Neural progenitor cell (in vitro differentiated cells): ENCODE measurements at regions not wholly inside any gene's neighbourhood (a gene's known extent, or its start where the extent isn't known, plus 50 kb on each side); places are given as distances from the start of the nearest gene placed in this dataset.

Experiments
- DNase-seq: peaks from one replicate; pipeline ENCODE4 v3.0.0-alpha.2; 2016; ENCODE audit warnings: low spot score
- H2AFZ ChIP-seq: fragments of 200-600 bp; sonication (generic); replicated peaks from 2 replicates; pipeline ENCODE4 v1.6.1; 2016; ENCODE audit warnings: antibody characterized with exemption
- H3F3A ChIP-seq: fragments of 200-600 bp; sonication (generic); 2 replicates; pipeline ENCODE4 v1.6.1; 2016; ENCODE audit warnings: antibody characterized with exemption, low read depth
- H3K27ac ChIP-seq: fragments of 200-600 bp; sonication (generic); 2 replicates; pipeline ENCODE4 v1.5.1; 2016; ENCODE audit warnings: mild to moderate bottlenecking
- H3K27me3 ChIP-seq: fragments of 200-600 bp; sonication (generic); 2 replicates; pipeline ENCODE4 v1.6.1; 2016; ENCODE audit warnings: mild to moderate bottlenecking, moderate library complexity
- H3K36me3 ChIP-seq: fragments of 200-600 bp; sonication (generic); 2 replicates; pipeline ENCODE4 v1.5.1; 2016
- H3K4me1 ChIP-seq: fragments of 200-600 bp; sonication (generic); 2 replicates; pipeline ENCODE4 v1.6.1; 2016; ENCODE audit warnings: mixed run types
- H3K4me2 ChIP-seq: fragments of 200-600 bp; sonication (generic); 2 replicates; pipeline ENCODE4 v1.6.1; 2016
- H3K4me3 ChIP-seq: fragments of 200-600 bp; sonication (generic); 2 replicates; pipeline ENCODE4 v1.5.1; 2016
- H3K79me2 ChIP-seq: fragments of 200-600 bp; sonication (generic); 2 replicates; pipeline ENCODE4 v1.6.1; 2016; ENCODE audit warnings: low read depth
- H3K9ac ChIP-seq: fragments of 200-600 bp; sonication (generic); 2 replicates; pipeline ENCODE4 v1.6.1; 2016
- H3K9me3 ChIP-seq: fragments of 200-600 bp; sonication (generic); 2 replicates; pipeline ENCODE4 v1.5.1; 2016; ENCODE audit warnings: low read depth
- H4K20me1 ChIP-seq: fragments of 200-600 bp; sonication (generic); 2 replicates; pipeline ENCODE4 v1.6.1; 2016; ENCODE audit warnings: low read depth
- H3K27ac Mint-ChIP-seq: 3 replicates; pipeline ENCODE4 v1.8.0; 2021; ENCODE audit warnings: mixed read lengths
- H3K27me3 Mint-ChIP-seq: 2 replicates; pipeline ENCODE4 v1.8.0; 2022; ENCODE audit warnings: low read depth, mild to moderate bottlenecking, inconsistent platforms, moderate library complexity, mixed read lengths; ENCODE audit not compliant: insufficient read depth
- H3K36me3 Mint-ChIP-seq: 3 replicates; pipeline ENCODE4 v1.8.0; 2021; ENCODE audit warnings: mixed read lengths
- H3K4me1 Mint-ChIP-seq: 3 replicates; pipeline ENCODE4 v1.8.0; 2021; ENCODE audit warnings: mixed read lengths
- H3K4me3 Mint-ChIP-seq: 3 replicates; pipeline ENCODE4 v1.8.0; 2021; ENCODE audit warnings: mild to moderate bottlenecking, moderate library complexity, mixed read lengths
- H3K9me3 Mint-ChIP-seq: 3 replicates; pipeline ENCODE4 v1.8.0; 2020; ENCODE audit warnings: mixed read lengths
- EZH2 ChIP-seq: fragments of 200-600 bp; sonication (generic); IDR thresholded peaks from 2 replicates; pipeline ENCODE4 v1.6.1; 2017; ENCODE audit warnings: antibody characterized with exemption, mild to moderate bottlenecking, moderate library complexity
- EZH2phosphoT487 ChIP-seq: fragments of 200-600 bp; sonication (generic); IDR thresholded peaks from 2 replicates; pipeline ENCODE4 v1.6.1; 2017; ENCODE audit warnings: antibody characterized with exemption
- TF ChIP-seq, protein P1 (sequence below): fragments of 200-600 bp; sonication (generic); IDR thresholded peaks from 2 replicates; pipeline ENCODE4 v1.5.1; 2017; ENCODE audit warnings: antibody characterized with exemption, mild to moderate bottlenecking

DNA sequence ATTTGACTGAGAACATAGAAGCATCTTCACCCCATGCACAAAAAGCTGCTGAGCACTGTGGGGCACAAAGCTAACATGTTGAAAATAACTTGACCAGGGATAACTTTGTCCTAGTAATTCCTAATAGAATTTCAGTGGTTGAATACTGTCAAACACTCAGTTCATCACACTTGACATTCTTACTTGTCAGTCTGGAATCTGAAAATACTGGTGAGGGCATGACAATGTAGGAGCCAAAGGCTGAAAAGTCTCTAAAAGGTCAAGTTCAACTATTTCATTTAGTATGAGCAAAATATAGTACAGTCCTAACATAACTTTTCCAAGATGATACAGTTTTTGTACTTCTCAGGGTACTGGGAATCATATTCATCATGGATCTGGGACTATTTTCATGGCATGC lies 504.4 kb upstream of the LMO3 start:
- Histone ChIP-seq H3K79me2 (no peaks in the 10 kb centered on the region), H3K27ac (no peak overlapping the region), H3K9me3 (no peaks in the 10 kb centered on the region), H4K20me1 (no peaks in the 10 kb centered on the region), H3K4me2 (no peak overlapping the region), H3K27me3 (no peaks in the 10 kb centered on the region), H2AFZ (no peak overlapping the region), H3K36me3 (no peaks in the 10 kb centered on the region), H3K9ac (no peak overlapping the region), H3K4me1 (no peaks in the 10 kb centered on the region), H3F3A (no peaks in the 10 kb centered on the region), H3K4me3 (no peak overlapping the region)
- DNase-seq: no peak
- Mint-ChIP-seq H3K27ac (no peak overlapping the region), H3K36me3 (no peaks in the 10 kb centered on the region), H3K27me3 (no peaks in the 10 kb centered on the region), H3K9me3 (no peaks in the 10 kb centered on the region), H3K4me3 (no peak overlapping the region), H3K4me1 (no peaks in the 10 kb centered on the region)
- TF ChIP-seq, protein P1, sequence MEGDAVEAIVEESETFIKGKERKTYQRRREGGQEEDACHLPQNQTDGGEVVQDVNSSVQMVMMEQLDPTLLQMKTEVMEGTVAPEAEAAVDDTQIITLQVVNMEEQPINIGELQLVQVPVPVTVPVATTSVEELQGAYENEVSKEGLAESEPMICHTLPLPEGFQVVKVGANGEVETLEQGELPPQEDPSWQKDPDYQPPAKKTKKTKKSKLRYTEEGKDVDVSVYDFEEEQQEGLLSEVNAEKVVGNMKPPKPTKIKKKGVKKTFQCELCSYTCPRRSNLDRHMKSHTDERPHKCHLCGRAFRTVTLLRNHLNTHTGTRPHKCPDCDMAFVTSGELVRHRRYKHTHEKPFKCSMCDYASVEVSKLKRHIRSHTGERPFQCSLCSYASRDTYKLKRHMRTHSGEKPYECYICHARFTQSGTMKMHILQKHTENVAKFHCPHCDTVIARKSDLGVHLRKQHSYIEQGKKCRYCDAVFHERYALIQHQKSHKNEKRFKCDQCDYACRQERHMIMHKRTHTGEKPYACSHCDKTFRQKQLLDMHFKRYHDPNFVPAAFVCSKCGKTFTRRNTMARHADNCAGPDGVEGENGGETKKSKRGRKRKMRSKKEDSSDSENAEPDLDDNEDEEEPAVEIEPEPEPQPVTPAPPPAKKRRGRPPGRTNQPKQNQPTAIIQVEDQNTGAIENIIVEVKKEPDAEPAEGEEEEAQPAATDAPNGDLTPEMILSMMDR: no peak
- TF ChIP-seq EZH2phosphoT487: no peak
- no peak for TF ChIP-seq EZH2

DNA sequence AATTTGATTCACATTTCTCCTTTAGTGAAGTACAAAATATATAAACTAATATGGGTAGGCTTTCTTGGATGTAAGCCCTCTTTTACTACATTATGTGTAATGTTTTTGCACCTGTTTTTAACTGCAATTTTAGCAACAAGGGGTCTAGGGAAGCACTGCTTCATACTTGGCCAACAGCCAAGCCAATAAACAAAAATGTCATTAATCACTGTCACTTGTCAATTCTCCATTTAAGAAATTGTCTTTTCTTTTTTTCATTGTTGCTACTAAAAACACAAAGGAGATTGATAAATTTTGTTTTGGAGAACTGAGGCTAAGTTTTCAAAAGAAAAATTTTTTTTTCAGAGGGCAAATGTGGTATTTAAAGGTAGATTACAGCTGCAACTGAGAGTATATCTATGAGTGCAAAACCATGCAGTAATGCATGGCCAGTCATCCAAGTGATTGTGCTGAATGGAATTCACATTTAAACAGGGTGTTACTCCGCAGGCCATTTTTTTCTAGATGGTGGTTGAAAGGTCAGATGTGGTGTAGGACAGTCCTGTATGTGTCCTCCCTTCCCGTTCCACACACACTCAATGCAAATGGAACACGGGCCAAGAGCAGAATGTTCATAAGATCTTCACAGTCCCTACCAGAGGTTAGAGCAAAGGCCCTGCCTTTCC lies 503.0 kb upstream of the LMO3 start:
- no peaks in the 10 kb centered on the region for H3K9me3 ChIP-seq
- no peak overlapping the region for H3K27ac ChIP-seq
- Mint-ChIP-seq H3K9me3 (no peaks in the 10 kb centered on the region), H3K4me1 (no peaks in the 10 kb centered on the region), H3K4me3 (no peak overlapping the region), H3K27ac (no peak overlapping the region), H3K27me3 (no peaks in the 10 kb centered on the region), H3K36me3 (no peaks in the 10 kb centered on the region)
- no peaks in the 10 kb centered on the region for H3F3A ChIP-seq
- H3K4me3 ChIP-seq: no peak overlapping the region
- no peak overlapping the region for H2AFZ ChIP-seq
- no peak overlapping the region for H3K4me2 ChIP-seq
- H3K36me3 ChIP-seq: no peaks in the 10 kb centered on the region
- no peaks in the 10 kb centered on the region for H3K4me1 ChIP-seq
- H3K27me3 ChIP-seq: no peaks in the 10 kb centered on the region
- no peak overlapping the region for H3K9ac ChIP-seq
- TF ChIP-seq EZH2phosphoT487 (no peak), EZH2 (no peak)
- TF ChIP-seq, protein P1: no peak
- no peaks in the 10 kb centered on the region for H3K79me2 ChIP-seq
- DNase-seq: no peak
- H4K20me1 ChIP-seq: no peaks in the 10 kb centered on the region

DNA sequence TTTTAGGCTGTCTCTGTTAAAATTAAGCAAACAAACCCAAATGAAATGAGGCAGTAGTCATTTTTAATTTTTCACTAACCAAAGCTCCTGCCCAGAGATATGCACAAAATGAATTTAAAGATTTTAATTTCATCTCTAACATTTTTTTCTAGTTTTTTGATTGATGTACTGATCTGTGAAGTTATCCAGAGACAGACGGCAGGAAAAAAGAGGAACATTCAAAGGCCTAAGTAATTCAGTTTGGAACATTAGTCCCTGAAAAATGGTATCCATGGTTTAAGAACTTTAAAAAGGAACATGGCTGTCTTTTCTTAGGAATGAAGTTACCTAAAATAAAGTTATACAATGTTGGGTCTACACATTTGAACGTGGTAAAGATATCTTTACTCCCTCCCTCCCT lies 498.8 kb upstream of the LMO3 start:
- no peak for TF ChIP-seq EZH2
- H3K27me3 Mint-ChIP-seq: no peaks in the 10 kb centered on the region
- H3K4me1 Mint-ChIP-seq: no peaks in the 10 kb centered on the region
- no peak overlapping the region for H3K4me3 Mint-ChIP-seq
- no peaks in the 10 kb centered on the region for H3K36me3 Mint-ChIP-seq
- no peaks in the 10 kb centered on the region for H3K36me3 ChIP-seq
- H3K9me3 Mint-ChIP-seq: peaks cover 4% of the 10 kb centered on the region
- no peaks in the 10 kb centered on the region for H3K4me1 ChIP-seq
- no peak overlapping the region for H3K4me3 ChIP-seq
- no peaks in the 10 kb centered on the region for H4K20me1 ChIP-seq
- no peak overlapping the region for H3K27ac ChIP-seq
- no peaks in the 10 kb centered on the region for H3K9me3 ChIP-seq
- H3K9ac ChIP-seq: no peak overlapping the region
- H3K4me2 ChIP-seq: no peak overlapping the region
- H3K27me3 ChIP-seq: no peaks in the 10 kb centered on the region
- H3F3A ChIP-seq: no peaks in the 10 kb centered on the region
- DNase-seq: no peak
- peak overlapping the region; percentile 42 for H2AFZ ChIP-seq
- no peak overlapping the region for H3K27ac Mint-ChIP-seq
- no peaks in the 10 kb centered on the region for H3K79me2 ChIP-seq

DNA sequence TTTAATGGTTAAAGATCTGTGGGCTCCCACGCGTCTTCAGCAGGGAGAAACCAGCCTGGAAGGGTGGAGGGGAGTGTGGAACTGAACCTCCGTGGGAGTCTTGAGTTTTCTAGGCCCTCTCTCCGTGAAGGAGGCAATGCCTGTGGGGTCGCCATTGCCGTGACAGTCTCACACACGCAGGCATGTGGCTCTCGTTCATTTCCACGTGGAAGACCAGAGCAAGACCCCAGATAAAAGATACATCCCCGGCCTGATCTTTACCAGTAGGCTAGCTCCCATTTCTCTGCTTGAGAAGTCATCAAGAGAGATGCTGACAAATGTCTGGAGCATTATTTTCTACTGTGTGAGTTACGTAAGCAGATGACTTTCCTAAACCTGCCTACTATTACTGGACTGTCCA lies 491.7 kb upstream of the LMO3 start:
- H3K36me3 Mint-ChIP-seq: no peaks in the 10 kb centered on the region

More for the DNA sequence above, 491.7 kb upstream of the LMO3 start:
- TF ChIP-seq, protein P1: no peak
- TF ChIP-seq EZH2phosphoT487 (no peak), EZH2 (no peak)
- no peak overlapping the region for H3K4me2 ChIP-seq
- no peak overlapping the region for H3K27ac Mint-ChIP-seq
- H3K79me2 ChIP-seq: no peaks in the 10 kb centered on the region
- H2AFZ ChIP-seq: no peak overlapping the region
- no peak overlapping the region for H3K4me3 ChIP-seq
- H3K27ac ChIP-seq: no peak overlapping the region
- H3K36me3 ChIP-seq: no peaks in the 10 kb centered on the region
- no peaks in the 10 kb centered on the region for H3K27me3 Mint-ChIP-seq
- no peaks in the 10 kb centered on the region for H3K4me1 Mint-ChIP-seq
- H3K9ac ChIP-seq: no peak overlapping the region
- H4K20me1 ChIP-seq: no peaks in the 10 kb centered on the region
- no peaks in the 10 kb centered on the region for H3K27me3 ChIP-seq
- no peak overlapping the region for H3K4me3 Mint-ChIP-seq
- H3F3A ChIP-seq: no peaks in the 10 kb centered on the region
- H3K9me3 ChIP-seq: no peaks in the 10 kb centered on the region
- no peaks in the 10 kb centered on the region for H3K4me1 ChIP-seq
- no peak for DNase-seq
- peaks cover 4% of the 10 kb centered on the region for H3K9me3 Mint-ChIP-seq
